Esophagus squamous epithelium (tissue), 4 donors: ENCODE measurements at regions not wholly inside any gene's neighbourhood (a gene's known extent, or its start where the extent isn't known, plus 50 kb on each side); places are given as distances from the start of the nearest gene placed in this dataset.

Experiments
- POLR2A ChIP-seq, 4 donors: fragments of 450-650 bp; IDR thresholded peaks; one replicate each; pipeline ENCODE4 v1.6.1; 2017; ENCODE audit warnings: antibody characterized with exemption in 4 of 4, mild to moderate bottlenecking in 4 of 4, moderate library complexity in 3 of 4
- TF ChIP-seq, protein P1 (sequence below), 6 experiments: fragments of 450-650 bp in 4 of 6; fragments of 200-600 bp in 2 of 6; sonication (generic) in 2 of 6; IDR thresholded peaks; one replicate each; pipeline ENCODE4 v1.5.1; 2016 to 2019; ENCODE audit warnings: antibody characterized with exemption in 6 of 6, mild to moderate bottlenecking in 4 of 6, moderate library complexity in 4 of 6

DNA sequence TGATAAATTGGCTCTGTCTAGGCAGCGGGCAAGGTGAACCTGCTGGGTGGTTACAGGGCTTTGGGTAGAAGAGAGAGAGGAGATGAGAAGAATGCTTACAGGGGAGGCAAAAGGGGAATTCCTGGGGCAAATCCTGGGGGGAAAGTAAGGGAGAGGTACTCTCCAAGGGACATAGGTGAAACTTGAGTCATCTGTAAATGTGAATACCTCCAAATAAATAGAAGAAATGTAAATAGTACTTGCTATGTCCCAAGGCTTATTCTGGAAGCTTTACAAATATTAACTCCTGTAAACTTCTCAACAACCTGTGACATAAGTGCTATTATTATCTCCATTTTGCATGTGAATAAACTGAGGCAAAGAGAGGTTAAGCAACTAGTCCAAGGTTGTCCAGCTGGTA, 57.7 kb upstream of the CDK13 start:
- TF ChIP-seq, protein P1, sequence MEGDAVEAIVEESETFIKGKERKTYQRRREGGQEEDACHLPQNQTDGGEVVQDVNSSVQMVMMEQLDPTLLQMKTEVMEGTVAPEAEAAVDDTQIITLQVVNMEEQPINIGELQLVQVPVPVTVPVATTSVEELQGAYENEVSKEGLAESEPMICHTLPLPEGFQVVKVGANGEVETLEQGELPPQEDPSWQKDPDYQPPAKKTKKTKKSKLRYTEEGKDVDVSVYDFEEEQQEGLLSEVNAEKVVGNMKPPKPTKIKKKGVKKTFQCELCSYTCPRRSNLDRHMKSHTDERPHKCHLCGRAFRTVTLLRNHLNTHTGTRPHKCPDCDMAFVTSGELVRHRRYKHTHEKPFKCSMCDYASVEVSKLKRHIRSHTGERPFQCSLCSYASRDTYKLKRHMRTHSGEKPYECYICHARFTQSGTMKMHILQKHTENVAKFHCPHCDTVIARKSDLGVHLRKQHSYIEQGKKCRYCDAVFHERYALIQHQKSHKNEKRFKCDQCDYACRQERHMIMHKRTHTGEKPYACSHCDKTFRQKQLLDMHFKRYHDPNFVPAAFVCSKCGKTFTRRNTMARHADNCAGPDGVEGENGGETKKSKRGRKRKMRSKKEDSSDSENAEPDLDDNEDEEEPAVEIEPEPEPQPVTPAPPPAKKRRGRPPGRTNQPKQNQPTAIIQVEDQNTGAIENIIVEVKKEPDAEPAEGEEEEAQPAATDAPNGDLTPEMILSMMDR (IDR thresholded peaks at IDR 0.05), result no peak
- TF ChIP-seq POLR2A (IDR thresholded peaks at IDR 0.05), result no peak
